HL-60 (cell line): ENCODE measurements at regions not wholly inside any gene's neighbourhood (a gene's known extent, or its start where the extent isn't known, plus 50 kb on each side); places are given as distances from the start of the nearest gene placed in this dataset.

Experiments
- DNase-seq, 2 experiments: peaks; one replicate each; pipeline ENCODE4 v3.0.0-alpha.2; 2010 to 2020; ENCODE audit warnings: low read depth in 1 of 2, low spot score in 1 of 2
- H3K27ac ChIP-seq: fragments of 250-450 bp; sonication (Bioruptor Pico); replicated peaks from 2 replicates; pipeline ENCODE4 v1.5.1; 2020; ENCODE audit warnings: mild to moderate bottlenecking, moderate library complexity
- H3K27me3 ChIP-seq: fragments of 250-450 bp; sonication (Bioruptor Pico); 2 replicates; pipeline ENCODE4 v1.5.1; 2021; ENCODE audit warnings: mild to moderate bottlenecking, moderate library complexity; ENCODE audit not compliant: insufficient read depth, poor library complexity, severe bottlenecking
- H3K4me3 ChIP-seq: replicated peaks from 2 replicates; pipeline ENCODE4 v1.5.1; 2011; ENCODE audit warnings: mild to moderate bottlenecking, control low read depth, low read length; ENCODE audit not compliant: insufficient read depth
- CTCF ChIP-seq: IDR thresholded peaks from one replicate; pipeline ENCODE4 v1.5.1; 2011; ENCODE audit warnings: low read length, control low read depth, inconsistent platforms; ENCODE audit not compliant: insufficient read depth
- GABPA ChIP-seq: IDR thresholded peaks from 2 replicates; pipeline ENCODE4 v1.6.1; 2012; ENCODE audit warnings: low read depth
- POLR2AphosphoS5 ChIP-seq: IDR thresholded peaks from 2 replicates; pipeline ENCODE4 v1.6.1; 2012; ENCODE audit warnings: low read depth
- REST ChIP-seq: IDR thresholded peaks from 2 replicates; pipeline ENCODE4 v1.6.1; 2012; ENCODE audit warnings: low read depth; ENCODE audit not compliant: insufficient replicate concordance
- SPI1 ChIP-seq: IDR thresholded peaks from 2 replicates; pipeline ENCODE4 v1.6.1; 2012; ENCODE audit warnings: low read depth, mild to moderate bottlenecking, borderline replicate concordance

- Histone ChIP-seq H3K4me3 (no peak overlapping the region), H3K27ac (no peak overlapping the region), H3K27me3 (no peaks in the 10 kb centered on the region)
- peak; percentile 25 to 61 for DNase-seq
- TF ChIP-seq CTCF (peak; percentile 36), SPI1 (no peak)
Measured at GRCh38 chrX:16436348-16437188, 213.4 kb upstream of the S100G start.

- TF ChIP-seq SPI1 (no peak), REST (no peak), CTCF (no peak), POLR2AphosphoS5 (no peak), GABPA (no peak)
- no peak overlapping the region for H3K27ac ChIP-seq
- no peak for DNase-seq
- no peak overlapping the region for H3K4me3 ChIP-seq
- H3K27me3 ChIP-seq, result no peaks in the 10 kb centered on the region
Measured at GRCh38 chrX:16440446-16440845, 209.5 kb upstream of the S100G start.

- TF ChIP-seq CTCF (no peak), SPI1 (no peak), POLR2AphosphoS5 (no peak), REST (no peak), GABPA (no peak)
- Histone ChIP-seq H3K27me3 (no peaks in the 10 kb centered on the region), H3K27ac (no peak overlapping the region), H3K4me3 (no peak overlapping the region)
- DNase-seq, result no peak
Measured at GRCh38 chrX:16444353-16444752, 205.6 kb upstream of the S100G start.
